GM21737 (cell line): ENCODE measurements at regions not wholly inside any gene's neighbourhood (a gene's known extent, or its start where the extent isn't known, plus 50 kb on each side); places are given as distances from the start of the nearest gene placed in this dataset.

Experiments
- ATAC-seq: cut with Tn5 transposase; IDR thresholded peaks from one replicate; pipeline ENCODE4 v1.9.1; 2021; ENCODE audit warnings: mild to moderate bottlenecking, moderate library complexity; ENCODE audit not compliant: unreplicated experiment

DNA sequence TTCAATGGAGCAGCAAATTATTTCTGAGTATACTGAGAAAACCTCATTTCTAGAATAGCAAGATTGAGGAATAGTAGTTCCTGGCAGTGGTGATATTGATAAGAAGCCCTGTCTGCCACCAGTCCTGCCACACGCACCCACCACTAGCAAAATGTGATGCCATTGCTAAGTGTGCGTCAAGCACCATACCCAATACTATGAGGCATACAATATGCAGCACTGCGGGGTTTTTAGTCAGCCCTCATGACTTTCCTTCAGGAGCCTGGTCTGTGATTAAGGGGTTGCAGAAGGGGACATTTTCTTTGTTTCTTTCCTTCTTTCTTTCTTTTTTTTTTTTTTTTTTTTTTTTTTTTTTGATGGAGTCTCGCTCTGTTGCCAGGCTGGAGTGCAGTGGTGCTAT is 128.7 kb upstream of the USP38 start:
- ATAC-seq, result no peak

DNA sequence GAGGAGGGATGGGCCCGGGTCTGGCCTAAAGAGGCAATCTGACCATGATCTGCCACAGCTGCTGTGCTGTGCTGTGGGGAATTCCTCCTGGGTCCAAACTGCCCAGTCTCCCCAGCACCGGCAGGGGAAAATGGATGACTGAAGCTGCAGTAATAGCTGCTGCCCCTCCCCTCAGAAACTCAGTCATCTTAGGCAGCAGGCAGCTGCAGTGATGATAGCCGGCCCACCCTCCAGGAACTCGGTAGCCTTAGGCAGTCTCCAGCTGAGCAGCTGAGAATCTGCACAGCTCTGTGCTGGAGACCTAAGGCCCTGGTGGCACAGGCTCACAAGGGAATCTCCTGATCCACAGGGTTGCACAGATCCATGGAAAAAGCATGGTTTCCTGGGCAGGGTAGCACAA is 113.4 kb upstream of the USP38 start:
- ATAC-seq, result no peak

DNA sequence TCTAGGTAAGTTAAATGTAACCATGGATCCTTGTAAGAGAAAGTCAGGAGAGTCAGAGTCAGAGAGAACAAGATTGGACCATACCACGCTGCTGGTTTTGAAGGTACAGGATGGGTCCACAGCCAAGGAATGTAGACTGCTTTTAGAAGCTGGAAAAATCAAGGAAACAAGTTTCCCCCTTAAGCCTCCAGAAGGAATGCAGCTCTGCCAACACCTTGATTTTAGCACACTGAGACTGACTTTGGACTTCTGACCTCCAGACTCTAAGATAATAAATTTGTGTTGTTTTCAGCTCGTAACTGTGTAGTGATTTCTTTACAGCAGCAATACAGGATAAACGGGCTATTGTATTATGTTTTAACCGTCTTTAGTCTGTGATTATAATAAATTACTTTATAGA is 108.0 kb upstream of the USP38 start:
- ATAC-seq, result no peak

DNA sequence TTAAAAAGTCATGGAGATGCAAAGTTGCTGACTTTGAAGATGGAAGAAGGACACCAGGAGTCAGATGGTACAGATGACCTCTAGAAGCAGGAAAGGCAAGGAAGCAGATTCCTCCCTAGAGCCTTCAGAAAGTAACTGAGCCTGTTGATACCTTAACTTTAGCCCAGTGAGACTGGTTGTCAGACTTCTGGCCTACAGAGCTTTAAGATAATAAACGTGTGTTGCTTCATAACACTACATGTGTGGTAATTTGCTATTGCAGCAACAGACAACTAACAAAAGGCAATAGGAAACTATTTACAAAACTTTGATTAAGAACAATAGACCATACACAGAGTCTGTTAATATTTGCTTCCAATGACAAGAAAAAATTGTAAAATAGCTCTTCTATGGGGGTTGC is 102.0 kb upstream of the USP38 start:
- ATAC-seq, result no peak

DNA sequence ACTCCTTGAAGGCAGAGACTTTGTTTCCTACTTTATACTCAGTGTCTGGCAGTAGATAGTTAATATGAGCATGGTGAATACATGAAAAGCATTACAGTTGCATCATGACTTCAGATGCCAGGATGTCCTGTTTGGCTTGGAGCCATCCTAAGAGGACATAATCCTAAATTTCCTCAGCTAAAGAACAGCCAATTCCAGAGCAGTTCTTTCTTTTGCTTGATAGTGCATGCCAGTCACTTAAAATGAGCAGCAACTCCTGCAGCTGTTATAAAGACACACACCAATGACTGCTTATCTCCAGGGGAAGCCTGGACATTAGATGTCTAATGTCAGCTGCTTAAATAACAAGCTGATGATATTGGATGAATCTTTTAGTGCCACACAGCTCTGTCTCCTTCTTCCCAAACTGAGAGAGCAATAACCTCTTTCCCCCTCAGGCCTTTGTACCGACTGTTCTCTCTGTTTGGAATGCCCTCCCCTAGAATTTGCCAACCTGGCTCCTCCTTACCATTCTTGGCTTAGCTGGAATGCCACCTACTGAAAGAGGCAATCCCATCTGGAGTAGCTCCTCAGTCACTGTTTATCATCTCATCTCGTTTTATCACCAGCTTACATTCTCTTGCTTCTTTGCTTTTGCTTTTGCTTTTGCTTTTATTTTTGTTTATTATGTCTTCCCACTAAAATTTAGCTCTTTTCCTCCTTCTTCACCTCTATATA is 100.8 kb upstream of the USP38 start:
- no peak for ATAC-seq

DNA sequence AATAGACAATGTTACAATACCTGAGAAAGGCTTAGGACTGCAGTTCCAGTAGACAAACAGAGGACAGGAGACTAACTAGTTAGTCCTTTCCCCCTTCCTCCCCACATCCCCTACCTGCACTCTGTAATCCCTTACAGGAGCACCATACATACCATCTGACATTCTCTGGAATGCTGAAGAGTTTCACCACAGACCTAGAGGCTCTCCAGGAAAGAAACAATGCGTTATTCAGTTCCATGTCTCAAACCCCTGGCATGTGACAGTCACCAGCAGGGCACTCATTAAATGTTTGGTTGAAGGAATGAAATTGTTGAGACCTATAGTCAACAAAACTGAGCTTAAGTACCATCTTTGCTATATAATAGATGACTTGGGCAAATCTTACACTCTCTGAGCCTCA is 100.2 kb upstream of the USP38 start:
- no peak for ATAC-seq

DNA sequence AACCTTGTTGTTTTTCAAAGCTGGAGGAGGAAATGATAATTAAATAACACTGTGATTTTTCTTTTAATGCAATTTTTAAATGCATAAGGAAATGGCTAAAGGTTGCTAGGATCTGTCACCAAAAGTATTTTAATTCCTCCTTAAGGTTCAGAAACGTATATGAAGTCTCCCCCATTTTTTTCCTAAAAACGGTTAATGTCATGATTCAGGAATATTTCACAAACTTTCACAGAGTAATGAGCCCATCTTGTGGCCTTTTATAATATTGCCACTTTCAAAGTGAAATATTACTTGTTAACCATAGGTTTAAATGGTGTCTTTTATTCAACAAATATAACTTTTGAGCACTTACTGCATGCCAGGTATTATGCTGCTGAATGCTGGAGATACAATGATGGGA is 99.5 kb upstream of the USP38 start:
- ATAC-seq, result no peak

DNA sequence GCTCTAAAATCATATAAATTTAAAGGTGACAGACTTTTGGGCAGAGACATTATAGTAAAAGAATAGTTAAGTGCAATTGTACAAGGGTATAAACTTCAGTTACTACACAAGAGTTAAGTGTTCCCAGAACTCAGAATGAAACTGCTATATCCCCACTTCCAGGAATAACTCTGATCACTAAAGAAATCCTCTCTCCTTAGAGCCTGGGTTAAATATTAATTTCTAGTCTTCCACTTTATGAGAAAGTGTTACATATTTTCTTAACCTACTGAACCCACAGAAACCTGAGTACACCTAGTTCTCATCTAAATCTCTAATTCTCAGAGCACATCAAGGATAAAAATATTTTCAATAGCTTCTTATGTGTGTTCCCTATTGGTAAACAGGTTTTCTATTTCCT is 99.1 kb upstream of the USP38 start:
- no peak for ATAC-seq

DNA sequence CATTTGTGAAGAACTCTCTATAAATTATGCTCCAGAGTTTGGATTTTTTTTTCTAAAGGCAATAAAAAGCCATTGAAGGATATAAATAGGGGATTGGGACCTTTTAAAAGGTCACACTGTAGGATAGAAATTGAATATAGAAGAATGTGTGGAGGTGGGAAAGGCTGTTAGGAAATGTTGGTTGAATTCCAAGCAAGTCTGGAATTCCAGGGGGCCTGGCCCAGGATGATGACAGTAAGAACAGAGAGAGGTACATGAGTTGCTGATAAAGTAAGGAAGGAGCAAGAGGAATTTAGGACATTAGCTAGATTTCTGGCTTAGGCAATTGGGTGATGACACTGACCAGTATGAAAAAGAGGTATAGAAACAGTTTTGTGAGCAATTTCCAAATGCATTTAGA is 95.4 kb upstream of the USP38 start:
- ATAC-seq, result no peak

DNA sequence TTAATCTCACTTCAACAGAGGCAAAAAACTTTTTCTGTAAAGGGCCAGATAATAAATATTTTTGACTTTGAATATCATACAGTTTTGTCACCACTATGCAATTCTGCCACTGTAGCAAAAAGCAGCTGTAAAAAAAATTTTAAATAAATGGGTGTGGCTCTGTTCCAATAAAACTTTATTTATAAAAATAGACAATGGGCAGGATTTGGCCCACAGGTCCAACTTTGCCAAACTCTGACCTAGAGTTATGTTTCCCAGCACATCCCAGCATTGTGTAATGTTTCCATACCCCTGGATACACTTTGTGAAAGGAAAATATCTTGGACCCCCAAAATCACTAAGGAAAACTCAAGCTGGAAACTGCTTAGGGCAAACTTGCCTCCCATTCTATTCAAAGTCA is 94.9 kb upstream of the USP38 start:
- ATAC-seq, result no peak

DNA sequence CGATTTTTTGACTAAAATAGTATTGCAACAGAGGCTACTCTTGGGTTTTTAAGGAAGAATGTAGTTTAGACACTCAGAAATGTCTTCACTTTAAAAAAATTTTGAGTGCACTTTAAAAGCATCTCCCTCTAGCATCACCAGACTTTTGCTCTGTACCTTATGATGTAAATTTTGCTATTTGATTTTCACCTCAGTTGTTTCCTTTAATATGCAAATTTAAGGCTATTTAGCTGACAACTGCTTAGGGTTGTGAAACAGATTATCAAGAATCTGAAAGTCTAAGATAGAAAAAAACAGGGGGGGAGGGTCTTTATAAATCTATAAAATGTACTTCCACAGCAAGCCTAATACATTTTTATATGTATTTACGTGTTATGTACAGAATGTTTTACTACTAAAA is 92.9 kb upstream of the USP38 start:
- no peak for ATAC-seq

DNA sequence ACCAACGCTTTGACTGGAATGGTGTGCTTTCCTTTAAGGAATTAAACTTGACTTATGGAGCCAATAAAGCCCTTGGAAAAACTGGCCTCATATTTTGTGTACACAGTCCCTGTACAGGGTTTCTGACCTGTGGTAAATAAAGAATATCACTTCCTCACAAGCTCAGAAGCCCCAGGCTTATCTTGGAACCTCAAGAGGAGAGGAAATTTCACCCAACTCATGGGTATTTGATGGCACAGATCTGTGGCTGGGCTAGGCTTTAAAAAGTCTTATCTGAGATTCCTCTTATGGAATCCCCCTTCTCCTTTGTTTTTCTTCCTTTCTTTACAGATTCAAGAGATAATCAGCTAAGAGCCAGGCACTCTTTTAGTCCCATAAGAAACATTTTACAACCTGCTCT is 89.3 kb upstream of the USP38 start:
- no peak for ATAC-seq

DNA sequence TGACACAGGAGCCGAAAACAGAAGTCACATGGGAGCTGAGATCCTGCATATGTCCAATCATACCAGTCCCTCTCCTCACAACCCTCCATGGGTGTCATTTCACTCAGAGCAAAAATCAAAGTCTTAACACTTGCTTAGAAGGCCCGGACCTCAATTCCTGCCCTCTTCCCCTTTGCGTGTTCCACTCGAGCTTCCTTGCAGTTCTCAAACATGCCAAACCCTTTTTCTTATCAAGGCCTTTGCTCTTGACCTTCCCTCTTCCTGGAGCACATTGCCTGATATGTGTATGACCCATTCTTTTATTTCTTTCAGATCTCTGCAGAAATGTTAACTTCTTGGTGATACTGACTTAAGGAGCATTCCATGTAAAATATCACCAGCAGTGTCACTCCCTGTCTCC is 87.0 kb upstream of the USP38 start:
- ATAC-seq, result no peak

DNA sequence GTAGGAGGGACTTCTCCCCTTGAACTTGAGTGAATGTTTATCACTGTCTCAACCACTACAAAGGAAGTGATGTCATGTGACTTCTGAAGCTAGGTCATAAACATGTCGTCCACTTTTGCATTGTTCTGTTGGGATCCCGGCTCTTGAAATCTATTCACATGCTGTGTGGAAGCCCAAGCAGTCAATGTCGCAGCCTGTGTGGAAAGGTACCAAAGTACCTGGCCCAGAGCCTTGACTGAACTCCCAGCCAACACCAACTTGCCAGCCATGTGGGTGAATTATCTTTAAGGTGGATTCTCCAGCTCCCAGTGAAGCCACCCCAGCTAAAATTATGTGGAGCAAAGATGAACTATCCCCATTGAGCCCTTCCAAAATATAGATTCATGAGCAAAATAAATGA is 85.0 kb upstream of the USP38 start:
- no peak for ATAC-seq

DNA sequence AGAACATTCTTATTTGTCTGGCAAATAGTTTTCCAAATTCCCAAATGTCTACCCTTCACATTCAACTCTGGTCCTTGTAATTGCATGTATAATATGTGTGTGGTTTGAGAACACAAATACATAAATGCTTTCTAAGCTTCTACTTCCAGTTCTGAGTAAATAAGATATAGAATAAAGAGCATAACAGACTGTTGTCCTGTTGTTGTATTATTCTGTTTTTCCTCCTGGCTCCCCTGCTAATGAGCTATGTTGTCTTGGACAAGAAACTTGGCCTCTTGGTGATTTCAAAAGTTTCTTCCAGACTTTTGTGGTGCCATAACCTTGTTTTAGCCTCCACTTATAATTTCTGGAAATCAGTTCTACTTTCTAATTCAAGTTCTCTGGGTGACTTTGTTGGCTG is 75.3 kb upstream of the USP38 start:
- ATAC-seq, result no peak

DNA sequence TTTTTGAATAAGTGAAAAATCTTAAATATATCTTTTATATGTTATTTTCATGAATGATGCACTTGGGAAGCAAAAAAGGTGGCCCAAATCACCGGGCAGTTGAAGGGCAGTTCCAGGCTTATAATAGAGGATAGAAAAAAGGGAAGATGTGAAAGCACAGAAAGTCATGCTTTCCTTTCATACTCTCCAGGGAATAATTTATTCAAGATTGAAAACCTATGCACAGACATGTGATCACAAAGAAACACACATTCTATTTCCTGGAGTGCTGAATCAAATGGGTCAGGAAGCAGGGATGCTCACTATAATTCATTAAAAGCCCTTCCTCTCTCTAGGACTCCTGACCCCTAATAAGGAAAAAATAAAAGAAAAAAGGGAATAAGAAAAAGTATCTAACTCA is 66.1 kb upstream of the USP38 start:
- no peak for ATAC-seq

DNA sequence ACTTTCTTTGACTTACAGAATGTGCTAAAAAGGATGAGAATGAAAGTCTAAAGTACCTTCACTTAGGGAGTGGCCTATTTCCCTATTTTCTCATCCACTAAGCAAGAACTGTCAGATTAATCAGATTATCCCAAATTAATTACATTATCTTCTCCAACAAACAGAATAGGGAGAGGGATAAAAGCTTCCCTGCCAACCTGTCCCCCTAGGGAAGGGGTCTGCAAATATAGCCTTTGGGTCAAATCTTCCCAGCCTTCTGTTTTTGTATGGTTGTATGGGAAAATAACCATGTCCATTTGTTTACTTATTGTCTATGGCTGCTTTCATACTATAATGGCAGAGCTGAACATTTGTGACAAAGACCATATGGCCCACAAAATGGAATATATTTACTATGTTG is 57.1 kb upstream of the USP38 start:
- ATAC-seq, result no peak

DNA sequence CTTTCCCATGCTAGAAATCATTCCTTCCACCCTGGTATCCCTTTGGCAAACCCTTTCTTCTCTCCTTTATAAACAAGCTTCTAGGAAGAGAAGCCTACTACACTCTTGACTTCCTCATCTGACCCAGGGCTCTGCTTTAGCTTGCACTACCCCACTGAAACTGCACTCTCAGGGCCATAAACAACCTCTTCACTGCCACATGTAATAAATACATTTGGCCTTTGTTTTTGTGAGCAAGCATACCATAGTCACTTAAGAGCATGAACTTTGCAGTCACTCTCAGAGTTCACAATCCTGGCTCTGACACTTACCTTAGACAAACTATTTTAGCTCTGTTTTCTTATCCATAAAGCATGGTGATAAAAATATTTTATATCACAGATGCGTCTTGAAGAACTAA is 50.7 kb upstream of the USP38 start:
- ATAC-seq, result no peak
